Lung (tissue), 11 donors: ENCODE measurements at regions not wholly inside any gene's neighbourhood (a gene's known extent, or its start where the extent isn't known, plus 50 kb on each side); places are given as distances from the start of the nearest gene placed in this dataset.

Experiments
- ATAC-seq: fragments of 200-7000 bp; cut with Tn5 transposase; one replicate; pipeline ENCODE4 v1.9.1; 2020; ENCODE audit warnings: moderate number of reproducible peaks; ENCODE audit not compliant: insufficient read depth, low FRiP score
- DNase-seq, 3 donors: peaks; one replicate each; pipeline ENCODE4 v3.0.0-alpha.2; 2013 to 2017
- H3K27ac ChIP-seq, 2 donors: one replicate each; pipeline ENCODE4 v1.5.1; 2013; ENCODE audit warnings: mild to moderate bottlenecking in 2 of 2, moderate library complexity in 2 of 2, control low read depth in 1 of 2, inconsistent platforms in 1 of 2, low read depth in 1 of 2, low read length in 1 of 2
- H3K27me3 ChIP-seq, 3 donors: one replicate each; pipeline ENCODE4 v1.5.1; 2013; ENCODE audit warnings: low read length in 2 of 3; ENCODE audit not compliant: control insufficient read depth in 3 of 3, insufficient read depth in 3 of 3
- H3K36me3 ChIP-seq, 4 donors: one replicate each; pipeline ENCODE4 v1.5.1; 2013; ENCODE audit warnings: low read length in 4 of 4, mild to moderate bottlenecking in 1 of 4, moderate library complexity in 1 of 4; ENCODE audit not compliant: control insufficient read depth in 4 of 4, insufficient read depth in 4 of 4
- H3K4me1 ChIP-seq, 5 donors: one replicate each; pipeline ENCODE4 v1.5.1; 2013; ENCODE audit warnings: low read length in 5 of 5, mild to moderate bottlenecking in 2 of 5, moderate library complexity in 1 of 5; ENCODE audit not compliant: control insufficient read depth in 5 of 5, insufficient read depth in 5 of 5
- H3K4me3 ChIP-seq: one replicate; pipeline ENCODE4 v1.5.1; 2013; ENCODE audit warnings: mild to moderate bottlenecking, control low read depth, moderate library complexity
- H3K9ac ChIP-seq, 2 donors: one replicate each; pipeline ENCODE4 v1.5.1; 2013; ENCODE audit warnings: low read length in 2 of 2, control low read depth in 1 of 2; ENCODE audit not compliant: insufficient read depth in 1 of 2
- H3K9me3 ChIP-seq, 4 donors: one replicate each; pipeline ENCODE4 v1.5.1; 2013; ENCODE audit warnings: low read length in 3 of 4, mild to moderate bottlenecking in 1 of 4, moderate library complexity in 1 of 4; ENCODE audit not compliant: control insufficient read depth in 4 of 4, insufficient read depth in 3 of 4
- CTCF ChIP-seq: IDR thresholded peaks from 2 replicates; pipeline ENCODE4 v1.5.1; 2012; ENCODE audit warnings: mild to moderate bottlenecking; ENCODE audit errors: control extremely low read depth, extremely low read depth
- WGBS, 2 donors: extraction: QIAGEN DNeasy Blood & Tissue Kit; methylation state at CpG; one replicate each; pipeline ENCODE4 v1.1.7; 2013; 5-methylcytosine and 5-hydroxymethylcytosine counted together
- donor health status: control.
- donor health status: control.
- donor health status: Bipolar disorder and iron deficiency.
- donor health status: healthy.
- donor health status: DM: yes; HTN: yes; CAD: no.

- ATAC-seq (no peak), DNase-seq (no peak)
- Histone ChIP-seq H3K4me3 (no peak overlapping the region), H3K27me3 (no peaks in the 10 kb centered on the region), H3K36me3 (no peaks in the 10 kb centered on the region), H3K27ac (no peak overlapping the region), H3K9ac (no peak overlapping the region), H3K9me3 (no peaks in the 10 kb centered on the region), H3K4me1 (no peaks in the 10 kb centered on the region)
- WGBS, 2 donors = 79 to 82% methylated on average over 10 of the region's 10 CpGs
- no peak for TF ChIP-seq CTCF
These were observed 284.4 kb downstream of the ZNF536 start for GRCh38 chr19:30656520-30657100.

- H3K9me3 ChIP-seq = no peaks in the 10 kb centered on the region
- H3K36me3 ChIP-seq = no peaks in the 10 kb centered on the region
- DNase-seq (no peak), ATAC-seq (no peak)
- peaks cover 0 to 4% (median 0%) of the 10 kb centered on the region in 5 donors for H3K4me1 ChIP-seq
- no peak overlapping the region for H3K27ac ChIP-seq
- H3K4me3 ChIP-seq = no peak overlapping the region
- 79 to 84% methylated on average over 13 of the region's 13 CpGs for WGBS, 2 donors
- no peak for TF ChIP-seq CTCF
- H3K9ac ChIP-seq = no peak overlapping the region
- no peaks in the 10 kb centered on the region for H3K27me3 ChIP-seq
These were observed 281.6 kb downstream of the ZNF536 start for GRCh38 chr19:30653646-30654386.

- H3K36me3 ChIP-seq = no peaks in the 10 kb centered on the region
- H3K4me3 ChIP-seq = no peak overlapping the region
- 79 to 86% methylated on average over 10 of the region's 10 CpGs for WGBS, 2 donors
- no peak overlapping the region for H3K9ac ChIP-seq
- ATAC-seq (no peak), DNase-seq (no peak)
- no peaks in the 10 kb centered on the region for H3K9me3 ChIP-seq
- H3K27ac ChIP-seq = no peak overlapping the region
- TF ChIP-seq CTCF = no peak
- peaks cover 0 to 5% (median 4%) of the 10 kb centered on the region in 3 donors for H3K27me3 ChIP-seq
- peaks cover 0 to 4% (median 0%) of the 10 kb centered on the region in 5 donors for H3K4me1 ChIP-seq
These were observed 280.6 kb downstream of the ZNF536 start for GRCh38 chr19:30652751-30653150.
